Tibial nerve (tissue), 4 donors: ENCODE measurements at regions not wholly inside any gene's neighbourhood (a gene's known extent, or its start where the extent isn't known, plus 50 kb on each side); places are given as distances from the start of the nearest gene placed in this dataset.

Source experiments
- DNase-seq, 2 donors: peaks; one replicate each; pipeline ENCODE4 v3.0.0-alpha.2; 2019; ENCODE audit warnings: low spot score in 2 of 2
- H3K27ac ChIP-seq, 4 donors: fragments of 200-600 bp; sonication (generic) in 3 of 4; one replicate each; pipeline ENCODE4 v1.5.1; 2017 to 2019; ENCODE audit warnings: mild to moderate bottlenecking in 1 of 4
- H3K27me3 ChIP-seq, 2 donors: fragments of 200-600 bp; sonication (generic) in 1 of 2; one replicate each; pipeline versions ENCODE4 v1.5.1 to v1.6.0; 2017 to 2019
- H3K36me3 ChIP-seq, 3 donors: fragments of 200-600 bp; sonication (generic); one replicate each; pipeline ENCODE4 v1.5.1; 2018 to 2019
- H3K4me1 ChIP-seq, 4 donors: fragments of 200-600 bp; sonication (generic) in 3 of 4; one replicate each; pipeline ENCODE4 v1.5.1; 2017 to 2019
- H3K4me3 ChIP-seq, 4 donors: fragments of 200-600 bp; sonication (generic) in 3 of 4; one replicate each; pipeline ENCODE4 v1.5.1; 2017 to 2019; ENCODE audit warnings: mild to moderate bottlenecking in 1 of 4, moderate library complexity in 1 of 4
- H3K9me3 ChIP-seq, 4 donors: fragments of 200-600 bp; sonication (generic) in 3 of 4; one replicate each; pipeline ENCODE4 v1.5.1; 2017 to 2019
- CTCF ChIP-seq, 5 experiments: fragments of 200-600 bp in 3 of 5; fragments of 450-650 bp in 2 of 5; sonication (generic) in 3 of 5; IDR thresholded peaks; one replicate each; pipeline ENCODE4 v1.5.1; 2016 to 2019; ENCODE audit warnings: antibody characterized with exemption in 5 of 5, mild to moderate bottlenecking in 3 of 5, moderate library complexity in 2 of 5
- EP300 ChIP-seq, 2 donors: sonication (generic); formaldehyde crosslinking; IDR thresholded peaks; one replicate each; pipeline ENCODE4 v1.6.1; 2017; ENCODE audit warnings: antibody characterized with exemption in 2 of 2, mild to moderate bottlenecking in 1 of 2
- POLR2A ChIP-seq, 2 donors: fragments of 450-650 bp; IDR thresholded peaks; one replicate each; pipeline ENCODE4 v1.6.1; 2017; ENCODE audit warnings: antibody characterized with exemption in 2 of 2, mild to moderate bottlenecking in 2 of 2, moderate library complexity in 2 of 2
- WGBS, 2 donors: methylation state at CpG; one replicate each; pipeline ENCODE4 v1.1.5; 2018; 5-methylcytosine and 5-hydroxymethylcytosine counted together

DNA sequence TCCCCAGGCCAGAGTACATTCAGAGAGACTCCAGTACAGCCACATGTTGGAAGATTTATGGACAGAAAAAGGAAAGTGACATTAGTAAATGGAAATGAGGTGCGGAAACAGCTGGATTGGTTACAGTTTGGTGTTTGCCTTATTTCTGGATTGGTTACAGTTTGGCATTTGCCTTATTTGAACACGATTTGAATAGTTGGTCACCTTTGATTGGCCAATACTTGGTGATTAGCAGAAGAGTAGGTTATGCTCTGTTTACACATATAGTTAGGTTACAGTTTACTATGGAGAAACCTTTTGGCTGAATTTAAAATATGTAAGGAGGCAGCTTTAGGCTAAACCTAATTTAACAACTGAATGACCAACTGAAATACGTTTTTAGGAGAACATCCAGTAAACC lies 173.7 kb downstream of the AASDH start:
- WGBS, 2 donors: 92 to 94% methylated on average over 3 of the region's 3 CpGs
- Histone ChIP-seq H3K4me3 (no peak overlapping the region), H3K27me3 (no peaks in the 10 kb centered on the region), H3K27ac (no peak overlapping the region), H3K9me3 (peaks cover 0 to 8% (median 0%) of the 10 kb centered on the region in 4 donors), H3K4me1 (no peaks in the 10 kb centered on the region), H3K36me3 (no peaks in the 10 kb centered on the region)
- TF ChIP-seq EP300 (IDR thresholded peaks at IDR 0.05): no peak
- TF ChIP-seq CTCF (IDR thresholded peaks at IDR 0.05): no peak
- TF ChIP-seq POLR2A (IDR thresholded peaks at IDR 0.05): no peak
- DNase-seq: no peak

GRCh38 chr4:56212774-56213173 lies 174.5 kb downstream of the AASDH start:
- TF ChIP-seq POLR2A (IDR thresholded peaks at IDR 0.05) (no peak), EP300 (IDR thresholded peaks at IDR 0.05) (no peak), CTCF (IDR thresholded peaks at IDR 0.05) (no peak)
- 91 to 92% methylated on average over 2 of the region's 2 CpGs for WGBS, 2 donors

DNA sequence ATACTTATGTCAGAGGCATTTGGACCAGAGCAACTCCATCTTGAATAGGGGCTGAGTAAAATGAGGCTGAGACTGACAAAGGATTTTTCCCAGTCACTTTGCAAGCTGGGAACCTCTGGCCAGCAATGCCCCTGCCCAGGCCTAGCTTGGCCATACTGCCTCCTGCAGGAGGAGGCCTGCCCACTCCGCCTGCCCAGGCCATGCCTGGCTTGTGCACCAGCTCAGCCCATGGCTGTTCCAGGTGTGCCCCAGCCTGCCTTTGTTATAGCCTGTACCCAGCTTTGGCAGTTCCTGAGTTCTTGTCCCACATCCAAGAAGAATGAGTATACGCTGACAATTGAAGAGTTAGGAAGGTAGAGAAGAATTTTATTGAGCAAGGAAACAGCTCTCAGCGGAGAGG lies 176.1 kb downstream of the AASDH start:
- peaks cover 0 to 8% (median 0%) of the 10 kb centered on the region in 4 donors for H3K9me3 ChIP-seq
- 92 to 94% methylated on average over 3 of the region's 3 CpGs for WGBS, 2 donors
- H3K27me3 ChIP-seq: no peaks in the 10 kb centered on the region
- H3K27ac ChIP-seq: no peak overlapping the region
- H3K36me3 ChIP-seq: no peaks in the 10 kb centered on the region
- H3K4me3 ChIP-seq: no peak overlapping the region
- H3K4me1 ChIP-seq: no peaks in the 10 kb centered on the region
- no peak for DNase-seq
- no peak for TF ChIP-seq EP300 (IDR thresholded peaks at IDR 0.05)
- no peak for TF ChIP-seq POLR2A (IDR thresholded peaks at IDR 0.05)
- no peak for TF ChIP-seq CTCF (IDR thresholded peaks at IDR 0.05)

More at GRCh38 chr4:56212774-56213173, 174.5 kb downstream of the AASDH start:
- Histone ChIP-seq H3K36me3 (no peaks in the 10 kb centered on the region), H3K27ac (no peak overlapping the region), H3K27me3 (no peaks in the 10 kb centered on the region), H3K4me3 (no peak overlapping the region), H3K4me1 (no peaks in the 10 kb centered on the region), H3K9me3 (peaks cover 0 to 8% (median 0%) of the 10 kb centered on the region in 4 donors)
- DNase-seq: no peak

- DNase-seq: no peak
- H3K4me1 ChIP-seq: no peaks in the 10 kb centered on the region
- WGBS, 2 donors: 31 to 48% methylated on average over 1 of the region's 1 CpG
Observed at GRCh38 chr4:56210397-56210796, 176.9 kb downstream of the AASDH start.

GRCh38 chr4:56209767-56210166 lies 177.5 kb downstream of the AASDH start:
- Histone ChIP-seq H3K27me3 (no peaks in the 10 kb centered on the region), H3K36me3 (no peaks in the 10 kb centered on the region), H3K4me1 (no peaks in the 10 kb centered on the region), H3K27ac (no peak overlapping the region), H3K4me3 (no peak overlapping the region), H3K9me3 (peaks cover 0 to 8% (median 0%) of the 10 kb centered on the region in 4 donors)
- TF ChIP-seq CTCF (IDR thresholded peaks at IDR 0.05) (no peak), POLR2A (IDR thresholded peaks at IDR 0.05) (no peak), EP300 (IDR thresholded peaks at IDR 0.05) (no peak)
- DNase-seq: no peak
- 76 to 87% methylated on average over 3 of the region's 3 CpGs for WGBS, 2 donors

More at GRCh38 chr4:56210397-56210796, 176.9 kb downstream of the AASDH start:
- Histone ChIP-seq H3K27me3 (no peaks in the 10 kb centered on the region), H3K4me3 (no peak overlapping the region), H3K36me3 (no peaks in the 10 kb centered on the region), H3K27ac (no peak overlapping the region), H3K9me3 (peaks cover 0 to 8% (median 0%) of the 10 kb centered on the region in 4 donors)
- TF ChIP-seq POLR2A (IDR thresholded peaks at IDR 0.05): no peak
- TF ChIP-seq CTCF (IDR thresholded peaks at IDR 0.05): no peak
- no peak for TF ChIP-seq EP300 (IDR thresholded peaks at IDR 0.05)
